ENCODE measurements at regions not wholly inside any gene's neighbourhood (a gene's known extent, or its start where the extent isn't known, plus 50 kb on each side); places are given as distances from the start of the nearest gene placed in this dataset.
A peak's percentile ranks its signal among the peaks of the same experiment; 100 is the strongest.

GRCh38 chr9:93829271-93830011 lies 125.7 kb downstream of the BARX1 start:
- H3K4me3 ChIP-seq (ENCODE audit: low read depth, low read length) = no peak overlapping the region
- DNase-seq (ENCODE audit: low read depth) = no peak
- TF ChIP-seq, protein P1, sequence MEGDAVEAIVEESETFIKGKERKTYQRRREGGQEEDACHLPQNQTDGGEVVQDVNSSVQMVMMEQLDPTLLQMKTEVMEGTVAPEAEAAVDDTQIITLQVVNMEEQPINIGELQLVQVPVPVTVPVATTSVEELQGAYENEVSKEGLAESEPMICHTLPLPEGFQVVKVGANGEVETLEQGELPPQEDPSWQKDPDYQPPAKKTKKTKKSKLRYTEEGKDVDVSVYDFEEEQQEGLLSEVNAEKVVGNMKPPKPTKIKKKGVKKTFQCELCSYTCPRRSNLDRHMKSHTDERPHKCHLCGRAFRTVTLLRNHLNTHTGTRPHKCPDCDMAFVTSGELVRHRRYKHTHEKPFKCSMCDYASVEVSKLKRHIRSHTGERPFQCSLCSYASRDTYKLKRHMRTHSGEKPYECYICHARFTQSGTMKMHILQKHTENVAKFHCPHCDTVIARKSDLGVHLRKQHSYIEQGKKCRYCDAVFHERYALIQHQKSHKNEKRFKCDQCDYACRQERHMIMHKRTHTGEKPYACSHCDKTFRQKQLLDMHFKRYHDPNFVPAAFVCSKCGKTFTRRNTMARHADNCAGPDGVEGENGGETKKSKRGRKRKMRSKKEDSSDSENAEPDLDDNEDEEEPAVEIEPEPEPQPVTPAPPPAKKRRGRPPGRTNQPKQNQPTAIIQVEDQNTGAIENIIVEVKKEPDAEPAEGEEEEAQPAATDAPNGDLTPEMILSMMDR (IDR thresholded peaks at IDR 0.05; ENCODE audit: insufficient read depth, low read depth, low read length, missing control alignments) = no peak

- H3K4me3 ChIP-seq (ENCODE audit: low read depth, low read length) = no peak overlapping the region
- TF ChIP-seq, protein P1 (IDR thresholded peaks at IDR 0.05; ENCODE audit: insufficient read depth, low read depth, low read length, missing control alignments) = no peak
- no peak for DNase-seq (ENCODE audit: low read depth)
Measured at GRCh38 chr9:93828331-93829097, 126.6 kb downstream of the BARX1 start.

DNA sequence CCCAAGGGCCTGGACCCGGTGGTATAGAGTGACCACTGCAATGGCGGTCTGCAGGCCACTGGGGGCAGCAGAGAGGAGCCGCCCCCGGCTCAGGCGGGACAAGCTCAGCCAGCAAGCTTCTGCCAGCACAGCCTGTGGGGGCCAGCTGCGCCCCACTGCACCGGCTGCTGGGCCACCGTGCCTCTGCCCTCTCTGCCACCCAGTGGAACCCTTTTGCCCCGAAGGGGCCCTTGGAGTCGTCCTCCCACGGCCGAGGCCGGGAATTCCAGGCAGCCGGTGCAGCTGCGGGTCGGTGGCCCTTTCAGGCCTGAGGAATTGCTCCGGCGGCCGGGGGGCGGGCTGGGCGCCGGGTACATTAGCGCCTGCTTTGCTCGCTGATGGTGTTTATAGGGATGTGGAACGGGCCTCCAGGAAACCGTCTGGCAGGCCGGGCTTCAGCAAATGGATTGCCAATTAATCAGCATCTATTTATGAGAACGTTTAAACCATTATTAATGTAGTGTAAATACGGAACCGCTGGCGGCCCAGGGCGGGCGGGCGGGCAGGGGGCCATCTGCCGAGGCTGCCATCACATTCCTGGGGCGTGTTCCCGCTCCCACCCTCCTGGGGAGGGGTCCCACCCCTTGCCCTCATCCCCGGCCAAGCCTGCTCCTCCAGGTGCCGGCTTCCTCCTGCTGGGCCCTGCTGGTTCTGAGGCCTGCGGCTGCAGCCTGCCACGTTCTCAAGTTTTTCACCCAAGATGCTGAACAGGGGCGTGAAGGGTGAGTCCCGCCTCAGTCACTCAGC lies 127.4 kb downstream of the BARX1 start:
- H3K4me3 ChIP-seq (ENCODE audit: low read depth, low read length) = no peak overlapping the region
- TF ChIP-seq, protein P1 (IDR thresholded peaks at IDR 0.05; ENCODE audit: insufficient read depth, low read depth, low read length, missing control alignments) = peak; percentile 61
- peak; percentile 38 for DNase-seq (ENCODE audit: low read depth)

DNA sequence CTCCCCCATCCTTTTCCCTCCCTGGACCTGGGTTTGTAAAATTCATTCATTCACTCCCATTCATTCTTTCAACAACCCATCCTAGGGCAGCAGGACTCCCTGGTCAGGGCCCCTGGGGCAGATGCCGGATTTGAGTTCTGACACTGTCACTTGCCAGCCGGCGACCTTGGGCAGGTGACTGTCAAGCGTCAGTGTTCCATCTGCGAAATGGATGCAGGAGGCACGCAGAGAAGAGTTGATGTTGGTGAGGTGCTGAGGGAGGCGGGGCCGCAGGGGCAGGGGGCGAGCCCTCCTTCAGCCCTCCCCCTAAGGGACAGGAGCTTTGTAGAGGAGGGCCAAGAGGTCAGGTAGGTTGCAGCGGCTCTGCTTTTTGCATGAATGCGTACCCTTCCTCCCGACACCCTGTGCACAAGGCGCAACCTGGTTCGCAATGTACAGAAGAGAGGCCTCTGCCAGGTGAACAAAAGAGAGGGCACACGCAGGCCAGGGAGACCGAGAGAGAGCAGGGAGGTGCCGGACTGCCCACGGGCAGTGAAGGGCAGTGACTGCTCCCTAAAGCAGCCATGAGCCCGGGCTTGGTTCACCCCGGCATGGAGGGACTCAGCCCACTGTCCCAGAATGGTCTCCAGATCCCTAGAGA lies 128.1 kb downstream of the BARX1 start:
- TF ChIP-seq, protein P1 (IDR thresholded peaks at IDR 0.05; ENCODE audit: insufficient read depth, low read depth, low read length, missing control alignments) = no peak
- DNase-seq (ENCODE audit: low read depth) = no peak
- no peak overlapping the region for H3K4me3 ChIP-seq (ENCODE audit: low read depth, low read length)

DNA sequence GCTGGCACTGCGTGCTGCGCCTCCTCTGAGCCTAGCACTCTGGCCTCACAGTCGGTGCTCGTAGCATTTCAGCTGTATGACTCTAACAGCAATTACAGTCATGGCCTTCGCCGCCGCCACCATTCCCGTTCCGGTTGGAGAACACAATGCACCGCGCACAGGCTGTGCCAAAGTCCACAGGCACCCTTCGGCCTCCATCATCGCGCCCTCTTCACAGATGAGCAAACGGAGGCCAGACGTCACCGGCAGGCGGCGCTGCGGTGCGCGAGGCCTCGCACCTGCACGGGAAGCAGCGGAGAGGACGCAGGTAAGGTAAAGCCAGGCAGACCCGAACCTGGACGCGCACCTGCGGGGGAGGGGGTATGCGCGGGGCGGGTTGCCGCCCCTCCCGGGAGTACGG lies 128.9 kb downstream of the BARX1 start:
- TF ChIP-seq, protein P1 (IDR thresholded peaks at IDR 0.05; ENCODE audit: insufficient read depth, low read depth, low read length, missing control alignments) = peak; percentile 74
- H3K4me3 ChIP-seq (ENCODE audit: low read depth, low read length) = no peak overlapping the region
- DNase-seq (ENCODE audit: low read depth) = peak; percentile 43

- DNase-seq (ENCODE audit: low read depth) = no peak
- no peak overlapping the region for H3K4me3 ChIP-seq (ENCODE audit: low read depth, low read length)
- TF ChIP-seq, protein P1 (IDR thresholded peaks at IDR 0.05; ENCODE audit: insufficient read depth, low read depth, low read length, missing control alignments) = no peak
Measured at GRCh38 chr9:93825348-93826115, 129.6 kb downstream of the BARX1 start.

All from GM12865 (cell line).